Keratinocyte (primary cell): ENCODE measurements at regions not wholly inside any gene's neighbourhood (a gene's known extent, or its start where the extent isn't known, plus 50 kb on each side); places are given as distances from the start of the nearest gene placed in this dataset.
"Not testable (repeated sequence)": the region's sequence is repeated elsewhere in the genome, so short reads cannot be mapped to it uniquely, and the experiment has no call there.

ENCODE experiments used
- DNase-seq: peaks from one replicate; pipeline ENCODE4 v3.0.0-alpha.2; 2011; ENCODE audit warnings: low read depth, missing footprints, low spot score
- FAIRE-seq: peaks from 2 replicates; lab custom pipeline; 2011; peaks lifted over from hg19 to GRCh38; lab: Jason Lieb, UNC
- H2AFZ ChIP-seq: 2 replicates; pipeline ENCODE4 v1.6.0; 2012; ENCODE audit warnings: low read length, control low read depth, inconsistent platforms; ENCODE audit not compliant: control insufficient read depth
- H3K27ac ChIP-seq: 2 replicates; pipeline ENCODE4 v1.5.1; 2011; ENCODE audit warnings: low read length; ENCODE audit not compliant: control insufficient read depth, insufficient read depth
- H3K27me3 ChIP-seq: 3 replicates; pipeline ENCODE4 v1.6.0; 2011; ENCODE audit warnings: low read length; ENCODE audit not compliant: control insufficient read depth, insufficient read depth; ENCODE audit errors: extremely low read depth
- H3K36me3 ChIP-seq, 2 experiments: 2 replicates in 1 of 2; 3 replicates in 1 of 2; pipeline ENCODE4 v1.5.1; 2011; ENCODE audit warnings: low read length in 2 of 2, mild to moderate bottlenecking in 1 of 2; ENCODE audit not compliant: control insufficient read depth in 2 of 2, insufficient read depth in 2 of 2; ENCODE audit errors: extremely low read depth in 1 of 2
- H3K4me1 ChIP-seq: 3 replicates; pipeline ENCODE4 v1.5.1; 2011; ENCODE audit warnings: low read length; ENCODE audit not compliant: control insufficient read depth, insufficient read depth; ENCODE audit errors: extremely low read depth
- H3K4me2 ChIP-seq: 3 replicates; pipeline ENCODE4 v1.6.0; 2011; ENCODE audit warnings: low read depth, low read length; ENCODE audit not compliant: control insufficient read depth, insufficient read depth; ENCODE audit errors: extremely low read depth
- H3K4me3 ChIP-seq, 3 experiments: fragments of 200-600 bp in 1 of 3; sonication (generic) in 1 of 3; 2 replicates in 2 of 3; 3 replicates in 1 of 3; pipeline ENCODE4 v1.5.1; 2011 to 2016; ENCODE audit warnings: low read length in 3 of 3, mild to moderate bottlenecking in 3 of 3, control low read depth in 2 of 3, inconsistent platforms in 1 of 3, low read depth in 1 of 3, mixed read lengths in 1 of 3, mixed run types in 1 of 3, moderate library complexity in 1 of 3; ENCODE audit not compliant: control insufficient read depth in 2 of 3, insufficient read depth in 2 of 3; ENCODE audit errors: extremely low read depth in 1 of 3
- H3K79me2 ChIP-seq: 2 replicates; pipeline ENCODE4 v1.6.0; 2012; ENCODE audit warnings: low read length; ENCODE audit not compliant: control insufficient read depth, insufficient read depth
- H3K9ac ChIP-seq: 3 replicates; pipeline ENCODE4 v1.6.0; 2011; ENCODE audit warnings: low read length; ENCODE audit not compliant: control insufficient read depth, insufficient read depth; ENCODE audit errors: extremely low read depth
- H3K9me1 ChIP-seq: 3 replicates; pipeline ENCODE4 v1.6.0; 2011; ENCODE audit warnings: low read length; ENCODE audit not compliant: control insufficient read depth, insufficient read depth; ENCODE audit errors: extremely low read depth
- H3K9me3 ChIP-seq: 2 replicates; pipeline ENCODE4 v1.5.1; 2012; ENCODE audit warnings: low read depth, low read length; ENCODE audit not compliant: control insufficient read depth
- H4K20me1 ChIP-seq: 3 replicates; pipeline ENCODE4 v1.6.0; 2011; ENCODE audit warnings: low read length; ENCODE audit not compliant: control insufficient read depth, insufficient read depth; ENCODE audit errors: extremely low read depth
- dilution Hi-C: fragments of 300-500 bp; cut with MboI; formaldehyde crosslinking; loops from one replicate; pipeline ENCODE4 v1.7.0; 2020; ENCODE audit warnings: low sequenced_read_pairs; ENCODE audit not compliant: extremely low pct_ligation_motif_present

DNA sequence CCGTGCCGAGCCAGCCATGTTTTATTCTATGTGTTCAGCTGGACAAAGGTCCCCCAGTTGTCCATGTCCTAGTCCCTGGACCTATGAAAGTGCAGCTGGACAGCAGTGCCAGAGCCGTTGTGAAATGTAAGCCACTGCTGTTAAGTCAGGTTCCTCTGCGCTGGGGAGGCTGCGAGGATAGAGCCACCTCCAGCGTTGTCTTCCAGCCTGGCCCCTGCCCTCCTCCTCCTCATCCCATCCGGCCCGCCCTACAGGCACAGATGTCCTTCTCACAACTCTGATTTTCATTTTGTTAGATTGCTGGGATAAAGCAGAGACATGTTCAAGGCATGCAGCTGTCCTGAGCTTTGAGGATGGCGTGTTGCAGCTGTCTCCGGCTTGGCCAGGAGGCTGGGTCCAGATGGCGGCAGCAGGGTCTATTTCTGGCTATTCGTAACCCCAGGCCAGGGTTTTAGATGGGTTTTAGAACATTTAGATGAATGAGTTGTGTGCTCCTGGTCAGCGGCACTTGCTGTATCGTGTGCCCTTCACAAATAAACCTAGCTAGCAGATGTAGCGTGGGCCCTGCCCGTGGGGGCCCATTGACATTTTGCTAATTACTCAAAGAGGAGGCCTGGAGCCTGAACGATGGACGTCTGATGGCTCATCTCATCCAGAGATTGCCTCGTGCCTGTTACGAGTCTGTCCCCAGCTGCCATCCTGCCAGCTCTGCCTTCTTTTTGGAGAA, 185.7 kb downstream of the LAT start:
- H3K36me3 ChIP-seq, H3K27me3 ChIP-seq, H3K4me3 ChIP-seq, H3K27ac ChIP-seq, H3K79me2 ChIP-seq, dilution Hi-C loops, H3K4me1 ChIP-seq, H3K9ac ChIP-seq, H4K20me1 ChIP-seq, H3K9me1 ChIP-seq, DNase-seq, H3K4me2 ChIP-seq, H3K9me3 ChIP-seq, H2AFZ ChIP-seq, FAIRE-seq: not testable (repeated sequence)

- H3K4me1 ChIP-seq, H3K9me1 ChIP-seq, H3K27ac ChIP-seq, H3K9ac ChIP-seq, H3K79me2 ChIP-seq, dilution Hi-C loops, DNase-seq, H3K27me3 ChIP-seq, H3K4me2 ChIP-seq, H3K36me3 ChIP-seq, H2AFZ ChIP-seq, H3K9me3 ChIP-seq, FAIRE-seq, H3K4me3 ChIP-seq, H4K20me1 ChIP-seq: not testable (repeated sequence)
Measured at GRCh38 chr16:29169295-29169994, 184.6 kb downstream of the LAT start.

DNA sequence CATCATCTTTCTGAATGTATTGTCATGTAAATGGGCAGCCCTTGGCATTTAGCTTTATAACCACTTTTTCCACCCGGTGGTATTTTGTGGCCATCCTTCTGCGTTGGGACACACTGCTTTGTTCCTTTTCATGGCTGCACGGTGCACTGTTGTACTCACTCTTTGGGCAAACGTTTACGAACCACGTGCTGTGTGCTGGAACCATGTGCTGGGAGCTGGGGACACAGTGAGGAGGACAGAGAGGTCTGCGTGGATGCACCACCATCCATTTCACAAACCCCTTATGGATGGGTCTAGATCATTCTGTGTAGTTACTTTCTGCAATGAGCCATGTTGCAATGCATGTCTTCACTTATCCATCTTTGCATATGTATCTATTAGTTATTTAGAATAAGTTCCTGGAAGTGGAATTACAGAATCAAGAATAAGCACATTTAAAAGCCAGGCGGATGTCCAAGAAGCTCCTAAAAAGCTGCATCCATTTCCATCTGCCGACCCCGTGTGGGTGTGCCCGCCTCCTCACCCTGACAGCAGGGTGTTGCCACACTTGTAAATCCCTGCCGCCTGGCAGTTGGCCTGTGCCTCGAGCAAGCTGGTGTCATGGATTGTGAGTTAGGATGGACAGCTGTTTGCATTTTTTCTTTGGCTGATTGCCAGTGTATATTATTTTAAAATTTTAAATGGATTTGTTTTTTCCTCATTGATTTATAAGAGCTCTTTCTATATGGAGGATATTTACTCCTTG, 183.8 kb downstream of the LAT start:
- dilution Hi-C loops, FAIRE-seq, H3K27ac ChIP-seq, H2AFZ ChIP-seq, H3K4me1 ChIP-seq, H3K4me3 ChIP-seq, H3K79me2 ChIP-seq, H3K9me3 ChIP-seq, H3K9ac ChIP-seq, H4K20me1 ChIP-seq, H3K27me3 ChIP-seq, H3K4me2 ChIP-seq, H3K9me1 ChIP-seq, DNase-seq, H3K36me3 ChIP-seq: not testable (repeated sequence)

- H3K4me2 ChIP-seq, H3K9ac ChIP-seq, H4K20me1 ChIP-seq, H3K36me3 ChIP-seq, H3K27me3 ChIP-seq, DNase-seq, H2AFZ ChIP-seq, FAIRE-seq, dilution Hi-C loops, H3K4me1 ChIP-seq, H3K4me3 ChIP-seq, H3K79me2 ChIP-seq, H3K9me3 ChIP-seq, H3K27ac ChIP-seq, H3K9me1 ChIP-seq: not testable (repeated sequence)
Measured at GRCh38 chr16:29164442-29165089, 179.7 kb downstream of the LAT start.
